Activated T-cell treated with anti-CD3 and anti-CD28 coated beads for 1 hour (primary cell): ENCODE measurements at regions not wholly inside any gene's neighbourhood (a gene's known extent, or its start where the extent isn't known, plus 50 kb on each side); places are given as distances from the start of the nearest gene placed in this dataset.

Experiments used
- DNase-seq: peaks from one replicate; pipeline ENCODE4 v3.0.0-alpha.2; 2020; ENCODE audit warnings: low read depth

DNA sequence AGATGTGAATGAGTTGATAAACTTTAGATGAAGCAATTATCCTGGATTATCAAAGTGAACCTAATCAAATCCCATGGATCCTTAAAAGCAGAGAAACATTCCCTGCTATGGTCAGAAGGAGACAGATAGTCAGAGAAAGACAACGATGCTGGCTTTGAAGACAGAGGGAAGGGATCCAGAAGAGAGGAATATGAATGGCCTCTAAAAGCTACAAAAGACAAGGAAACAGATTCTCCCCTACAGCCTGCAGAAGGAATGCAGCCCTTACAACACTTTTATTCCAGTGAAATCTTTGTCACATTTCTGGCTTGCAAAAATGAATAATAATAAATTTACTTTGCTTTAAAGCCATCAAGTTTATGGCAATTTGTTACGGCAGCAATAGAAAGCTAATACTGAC is 1164.2 kb downstream of the PCDH17 start:
- no peak for DNase-seq

DNA sequence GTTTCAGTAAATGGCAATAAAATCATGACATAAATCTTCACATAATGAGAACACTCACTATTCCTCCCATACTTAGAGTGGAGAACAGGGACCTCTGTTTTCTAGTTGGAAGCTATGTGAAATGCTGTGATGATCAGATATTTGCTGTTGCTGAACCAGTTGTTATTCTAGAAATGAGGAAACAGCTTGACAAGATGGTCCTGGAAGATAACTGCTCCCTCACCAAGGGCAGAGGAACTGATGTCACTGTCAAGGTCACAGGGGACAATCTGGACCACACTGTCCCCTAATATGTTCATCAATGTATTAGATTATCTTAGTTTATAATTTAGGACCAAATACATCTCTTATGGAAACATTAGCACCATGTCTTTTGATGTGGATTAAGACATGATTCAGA is 1173.3 kb downstream of the PCDH17 start:
- DNase-seq: no peak

DNA sequence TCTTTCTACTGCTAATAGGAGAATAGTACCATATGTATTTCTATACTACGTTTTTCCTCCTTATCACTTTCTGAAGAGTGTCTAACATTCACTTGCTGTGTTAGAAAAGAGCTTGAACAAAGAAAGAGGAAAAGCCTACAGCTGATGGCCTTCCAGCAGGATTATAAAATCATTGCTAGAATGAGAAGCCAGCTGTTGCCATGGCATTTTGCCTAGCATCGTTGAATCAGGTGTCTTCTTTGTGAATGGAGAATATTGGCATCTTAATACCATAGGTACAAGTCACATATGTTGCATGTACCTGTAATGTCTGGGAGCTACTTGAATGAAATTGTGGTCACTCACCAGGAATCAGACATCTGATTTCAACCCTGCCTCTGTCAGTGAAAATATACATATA is 1174.9 kb downstream of the PCDH17 start:
- DNase-seq: no peak

DNA sequence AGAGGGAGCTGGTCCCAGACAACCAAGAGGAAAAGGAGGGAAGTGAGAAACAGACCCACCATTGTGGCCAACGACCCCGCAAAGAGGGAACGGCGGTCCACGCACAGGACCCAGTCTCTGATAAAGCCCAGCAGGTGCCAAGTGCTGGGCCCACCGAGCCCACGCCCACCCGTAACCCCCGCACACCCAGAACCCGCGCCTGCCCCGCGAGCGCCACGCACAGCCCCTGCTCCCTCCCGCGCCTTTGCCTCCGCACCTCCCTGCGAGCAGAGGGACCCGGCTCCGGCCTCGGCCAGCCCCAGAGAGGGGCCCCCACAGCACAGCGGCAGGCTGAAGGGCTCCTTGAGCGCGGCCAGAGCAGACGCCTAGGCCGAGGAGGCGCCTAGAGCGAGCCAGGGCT is 1192.2 kb downstream of the PCDH17 start:
- DNase-seq: no peak

DNA sequence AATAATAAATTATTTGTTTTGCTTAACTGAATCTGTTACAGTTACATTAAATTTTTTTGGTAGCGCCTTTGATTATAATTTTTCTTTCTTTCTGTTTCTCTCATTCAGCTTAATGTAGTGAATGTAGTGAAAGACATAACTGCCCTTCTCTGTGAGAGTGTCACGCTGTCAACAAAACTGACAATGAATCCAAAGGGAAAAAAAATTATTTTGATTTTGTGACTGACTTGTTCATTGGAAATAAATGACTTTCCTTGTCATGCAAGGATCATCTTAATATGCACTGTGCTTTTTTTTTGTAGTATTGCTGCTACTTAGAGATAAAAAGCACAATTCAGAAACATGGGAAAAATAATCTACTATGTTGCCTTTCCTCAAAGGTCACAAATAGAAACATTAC is 1196.4 kb downstream of the PCDH17 start:
- no peak for DNase-seq

DNA sequence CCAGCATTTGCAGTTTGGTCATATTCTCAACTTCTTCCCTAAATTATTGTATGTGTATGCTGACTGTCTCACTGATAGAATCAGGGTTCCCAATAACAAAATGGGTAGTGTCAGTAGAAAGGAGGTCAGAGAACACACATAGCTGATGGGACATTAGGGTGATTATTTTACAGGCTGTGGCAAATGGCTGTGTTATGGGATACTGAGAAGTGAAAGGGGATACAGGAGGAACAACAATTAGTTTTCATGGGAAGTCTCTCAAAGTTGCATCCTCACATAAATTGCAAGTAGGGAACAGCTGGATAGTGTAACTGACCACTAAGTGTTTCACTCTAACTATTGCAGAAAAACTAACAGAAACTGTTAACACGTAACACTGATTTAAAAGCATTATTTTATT is 1199.3 kb downstream of the PCDH17 start:
- DNase-seq: no peak

DNA sequence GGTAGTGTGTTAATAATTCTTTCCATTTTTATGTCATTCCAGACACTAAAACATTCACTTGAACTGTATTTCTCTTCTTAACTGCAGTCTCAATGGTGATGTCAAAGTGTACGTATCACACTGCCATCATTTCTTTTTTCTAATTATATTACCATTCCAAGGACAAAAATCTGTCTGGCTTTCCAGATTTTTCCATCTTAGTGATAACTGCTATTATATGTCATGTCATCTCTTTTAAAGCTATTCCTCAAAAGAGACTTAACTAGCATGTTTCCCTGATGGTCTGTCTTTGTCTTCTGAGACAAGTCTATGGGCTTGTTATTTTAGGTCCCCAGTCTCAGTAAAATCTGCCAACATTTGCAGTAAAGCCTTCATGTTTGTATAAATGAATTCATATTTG is 1207.1 kb downstream of the PCDH17 start:
- no peak for DNase-seq

DNA sequence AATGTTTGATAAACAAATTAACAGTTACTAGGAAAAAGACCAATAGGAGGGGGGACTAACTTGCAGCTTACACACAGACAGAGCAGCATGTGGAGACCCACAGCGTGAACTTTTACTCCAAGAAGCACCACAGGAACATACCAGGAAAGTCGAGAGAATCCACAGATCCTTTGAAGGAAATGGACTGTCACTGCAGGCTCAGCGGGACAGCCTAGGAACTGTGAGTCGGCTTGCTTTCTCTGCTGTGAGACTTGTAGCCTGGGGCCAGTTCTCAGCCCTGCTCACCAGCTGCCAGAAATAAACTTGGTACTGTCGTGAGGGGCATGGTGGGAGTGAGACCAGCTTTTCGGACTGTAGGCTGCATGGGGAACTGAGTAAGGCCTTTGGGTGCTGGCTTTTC is 1211.5 kb downstream of the PCDH17 start:
- no peak for DNase-seq

DNA sequence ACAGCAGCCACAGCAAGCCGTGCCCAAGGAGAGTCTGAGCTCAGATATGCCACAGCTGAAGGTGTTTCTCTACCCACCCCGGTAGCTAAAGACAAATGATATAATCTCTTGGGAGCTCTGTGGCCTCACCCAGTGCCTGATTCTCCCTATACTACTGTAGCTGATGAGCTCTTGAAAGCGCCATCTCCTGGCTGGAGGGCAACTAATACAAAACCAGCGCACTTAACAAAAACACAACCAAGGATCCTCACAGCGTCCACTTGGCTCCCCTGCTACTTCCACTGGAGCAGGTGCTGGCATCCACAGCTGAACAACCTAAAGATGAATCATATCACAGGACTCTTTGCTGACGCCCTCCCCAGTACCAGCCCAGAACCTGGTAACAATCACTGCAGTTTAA is 1212.0 kb downstream of the PCDH17 start:
- DNase-seq: no peak

DNA sequence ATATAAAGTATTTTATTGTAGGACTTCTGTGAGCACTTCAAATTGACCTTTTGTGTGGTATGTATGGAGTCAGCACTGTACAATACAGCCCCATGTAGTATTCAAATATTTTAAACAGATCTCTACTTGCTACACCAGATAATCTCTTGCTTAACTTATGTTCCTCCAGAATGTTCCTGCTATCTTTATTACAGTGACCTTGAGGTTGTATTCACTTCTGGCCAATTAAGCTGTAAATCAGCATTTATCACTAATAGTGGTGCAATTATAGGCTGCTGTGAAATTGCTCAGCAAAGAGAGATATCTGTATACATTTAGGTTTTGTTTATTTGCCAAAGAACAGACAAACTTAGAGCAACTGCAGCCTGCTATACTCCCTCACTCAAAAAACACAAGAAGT is 1218.6 kb downstream of the PCDH17 start:
- no peak for DNase-seq

DNA sequence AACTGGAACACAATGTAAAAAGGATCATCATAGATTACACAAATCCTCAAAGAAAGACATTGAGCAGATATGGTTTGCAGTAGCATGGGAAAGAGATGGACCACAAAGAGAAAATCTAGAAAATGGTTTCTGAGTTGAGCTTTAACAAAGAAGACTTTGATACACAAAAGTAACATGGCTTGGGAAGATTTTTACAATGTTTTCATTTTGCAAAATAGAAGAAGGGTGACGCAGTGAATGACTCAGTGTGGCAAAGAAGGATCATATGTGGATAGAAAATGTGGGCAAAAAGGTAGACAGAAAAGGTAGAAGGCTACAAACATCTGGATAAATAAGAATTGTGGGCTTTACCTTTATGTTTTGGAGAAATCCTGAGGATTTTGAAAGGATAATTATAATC is 1220.5 kb downstream of the PCDH17 start:
- DNase-seq: no peak

DNA sequence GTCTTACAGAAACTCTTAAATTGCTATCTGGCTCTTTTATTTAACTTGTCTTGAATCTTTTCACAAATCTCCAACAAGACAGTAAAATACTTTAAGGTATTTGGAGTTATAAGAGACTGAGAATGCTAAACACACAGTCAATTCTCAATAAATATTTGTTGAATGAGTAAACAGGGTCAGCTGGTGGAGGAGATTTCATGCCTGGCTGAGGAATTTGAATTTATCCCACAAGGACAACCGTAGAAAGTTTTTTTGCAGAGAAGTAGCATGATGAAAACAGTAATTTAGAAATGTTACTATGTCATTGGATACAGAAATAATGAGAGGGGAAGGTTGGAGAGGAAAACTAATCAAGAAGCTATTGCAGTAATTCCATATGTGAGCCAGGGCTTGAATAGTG is 1223.7 kb downstream of the PCDH17 start:
- DNase-seq: no peak

DNA sequence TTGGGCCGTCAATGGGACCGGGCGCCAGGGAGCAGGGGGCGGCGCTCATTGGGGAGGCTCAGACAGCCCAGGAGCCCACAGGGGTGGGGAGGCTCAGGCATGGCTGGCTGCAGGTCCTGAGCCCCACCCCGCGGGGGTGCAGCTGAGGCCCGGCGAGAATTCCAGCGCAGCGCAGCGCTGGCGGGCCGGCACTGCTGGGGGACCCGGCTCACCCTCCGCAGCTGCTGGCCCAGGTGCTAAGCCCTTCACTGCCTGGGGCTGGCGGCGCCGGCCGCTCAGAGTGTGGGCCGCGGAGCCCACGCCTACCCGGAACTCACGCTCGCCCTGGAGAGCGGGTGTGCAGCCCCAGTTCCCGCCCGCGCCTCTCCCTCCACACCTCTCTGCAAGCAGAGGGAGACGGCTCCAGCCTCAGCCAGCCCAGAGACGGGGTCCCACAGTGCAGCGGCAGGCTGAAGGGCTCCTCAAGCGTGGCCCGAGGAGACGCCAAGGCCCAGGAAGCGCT is 1227.4 kb downstream of the PCDH17 start:
- DNase-seq: no peak

DNA sequence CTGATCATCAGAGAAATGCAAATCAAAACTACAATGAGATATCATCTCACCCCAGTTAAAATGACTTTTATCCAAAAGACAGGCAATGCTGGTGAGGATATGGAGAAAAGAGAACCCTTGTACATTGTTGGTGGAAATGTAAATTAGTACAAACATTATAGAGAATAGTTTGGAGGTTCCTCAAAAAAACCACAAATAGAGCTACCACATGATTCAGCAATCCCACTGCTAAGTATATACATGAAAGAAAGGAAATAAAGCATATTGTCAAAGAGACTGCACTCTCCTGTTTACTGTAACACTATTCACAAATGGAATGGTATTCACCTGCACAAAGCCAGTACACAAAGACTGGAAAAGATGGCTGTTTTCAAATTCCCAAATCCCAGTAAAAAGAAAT is 1233.7 kb downstream of the PCDH17 start:
- no peak for DNase-seq

DNA sequence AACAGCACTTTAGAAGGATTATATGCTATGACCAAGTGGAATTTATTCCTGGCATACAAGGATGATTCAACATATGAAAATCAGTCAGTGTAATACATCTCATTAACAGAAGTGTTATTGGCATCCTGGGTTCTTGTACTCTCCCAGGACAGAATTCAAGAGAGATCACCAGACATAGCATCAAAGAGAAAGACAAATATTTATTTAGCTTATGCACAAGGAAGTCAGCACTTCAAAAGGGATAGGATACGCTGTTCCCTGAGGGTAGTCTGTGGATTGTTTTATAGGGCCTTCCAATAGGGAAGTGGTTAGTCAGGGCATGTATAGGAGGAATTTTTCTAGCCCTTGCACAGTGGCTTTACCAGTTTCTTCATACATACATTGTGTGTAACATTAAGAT is 1238.0 kb downstream of the PCDH17 start:
- no peak for DNase-seq

DNA sequence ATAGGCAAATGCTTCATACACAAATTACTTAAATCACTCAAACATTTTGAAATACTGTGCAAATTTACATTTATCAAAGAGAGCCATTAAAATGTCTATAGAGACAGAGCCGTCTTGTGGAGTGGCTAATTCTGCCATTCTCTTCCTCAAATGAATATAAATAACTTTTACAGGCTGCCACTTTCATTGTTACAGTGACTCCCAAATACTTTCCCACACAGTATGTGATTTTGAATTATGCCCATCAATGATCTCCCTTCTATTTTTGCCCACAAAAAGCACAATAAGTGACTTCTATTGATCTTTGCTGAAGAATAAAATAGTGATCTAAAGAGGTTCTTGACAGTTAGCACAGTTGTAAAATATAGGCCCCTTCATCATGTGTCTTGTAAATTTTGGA is 1244.9 kb downstream of the PCDH17 start:
- no peak for DNase-seq

DNA sequence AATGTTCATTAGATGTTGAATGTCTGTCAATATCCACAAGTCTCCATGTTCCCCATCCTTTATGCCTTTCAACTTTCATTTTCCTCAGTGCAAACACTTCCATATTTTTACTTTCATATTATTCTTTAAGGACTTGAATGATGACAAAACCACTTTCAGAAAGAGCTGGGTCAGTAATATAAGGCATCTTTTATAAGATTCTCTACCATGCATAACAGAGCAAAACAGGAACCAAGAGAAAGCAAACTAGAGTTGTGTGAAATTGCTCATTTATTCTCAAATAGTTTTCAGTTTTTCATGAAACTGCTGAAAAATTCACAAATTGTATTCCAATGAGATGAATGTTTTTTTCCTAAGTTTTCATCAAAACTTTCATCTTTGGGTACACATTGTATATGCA is 1247.6 kb downstream of the PCDH17 start:
- DNase-seq: no peak

DNA sequence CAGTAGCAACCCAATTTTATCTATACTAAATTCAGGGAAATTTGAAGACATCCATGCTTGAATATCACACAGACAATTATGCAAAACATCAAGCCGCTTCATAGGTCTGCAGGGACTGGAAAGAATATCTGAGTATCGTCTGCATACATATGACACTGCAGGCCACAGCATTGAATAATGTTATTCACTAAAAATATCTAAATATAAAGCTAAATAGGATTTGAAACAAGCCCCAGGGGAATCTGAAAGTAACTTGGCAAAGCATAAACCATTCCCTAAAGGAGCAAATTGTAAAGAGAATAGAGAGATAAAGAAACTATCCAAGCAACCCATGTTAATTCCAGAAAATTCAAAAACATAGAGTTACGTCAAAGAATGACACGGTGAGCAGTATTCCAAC is 1251.0 kb downstream of the PCDH17 start:
- DNase-seq: no peak

DNA sequence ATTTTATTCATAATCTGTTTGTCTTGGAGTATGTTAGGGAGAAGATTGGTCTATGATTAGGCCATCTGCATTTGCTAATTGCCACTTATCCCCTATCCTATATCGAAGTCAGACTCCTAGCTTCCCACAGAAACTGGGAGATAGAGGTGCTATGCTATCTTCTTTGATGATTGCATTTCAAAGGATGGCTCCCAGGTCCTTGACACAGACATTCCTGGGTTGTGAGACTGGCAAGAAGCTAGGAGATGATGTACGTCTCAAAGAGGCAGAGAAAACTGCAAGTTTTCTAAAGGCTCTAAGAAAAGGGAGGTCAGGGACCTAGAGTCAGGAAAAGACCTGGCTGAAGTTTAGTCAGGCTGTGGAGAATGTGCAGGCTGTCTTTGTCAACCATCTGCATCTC is 1251.9 kb downstream of the PCDH17 start:
- DNase-seq: no peak

DNA sequence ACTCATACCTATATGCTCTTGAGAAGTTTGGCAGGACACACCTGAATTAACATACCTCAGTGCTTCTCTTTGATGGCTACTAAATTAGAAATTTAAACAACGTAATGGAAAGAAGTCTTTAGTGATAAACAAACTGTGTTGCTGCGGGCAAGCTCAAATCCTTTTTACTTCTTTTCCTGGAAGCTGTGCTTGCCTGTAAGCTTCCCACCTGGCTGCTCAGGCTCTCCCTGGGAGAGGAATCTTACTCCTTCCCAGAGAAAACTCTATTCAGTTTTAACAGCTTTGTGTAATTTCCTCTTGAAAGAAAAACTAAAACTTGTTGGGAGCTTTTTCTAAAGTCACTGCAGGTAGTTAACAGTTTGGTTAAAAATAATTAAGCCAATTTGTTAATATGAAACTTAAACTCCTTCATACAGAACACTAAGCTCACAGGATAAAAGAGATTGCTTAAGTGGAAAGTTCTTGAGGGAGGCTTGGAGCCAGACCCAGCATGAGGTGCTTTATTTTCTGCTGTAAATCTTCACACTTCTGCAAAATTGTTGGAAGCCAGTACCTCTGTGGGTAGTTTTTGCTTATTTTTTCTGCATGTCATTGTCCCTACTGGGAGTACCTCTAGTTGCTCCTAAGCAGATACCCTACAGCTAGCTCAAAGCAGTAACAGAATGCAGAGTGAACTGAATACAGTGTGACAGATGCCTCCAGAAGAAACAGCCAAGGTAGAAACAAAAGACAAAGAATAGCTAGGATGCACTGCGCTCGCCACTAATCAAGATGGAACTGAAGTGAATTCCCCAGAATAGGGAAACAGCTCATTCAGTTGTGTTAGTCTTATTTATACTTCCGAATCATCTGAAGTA is 1253.0 kb downstream of the PCDH17 start:
- DNase-seq: no peak

DNA sequence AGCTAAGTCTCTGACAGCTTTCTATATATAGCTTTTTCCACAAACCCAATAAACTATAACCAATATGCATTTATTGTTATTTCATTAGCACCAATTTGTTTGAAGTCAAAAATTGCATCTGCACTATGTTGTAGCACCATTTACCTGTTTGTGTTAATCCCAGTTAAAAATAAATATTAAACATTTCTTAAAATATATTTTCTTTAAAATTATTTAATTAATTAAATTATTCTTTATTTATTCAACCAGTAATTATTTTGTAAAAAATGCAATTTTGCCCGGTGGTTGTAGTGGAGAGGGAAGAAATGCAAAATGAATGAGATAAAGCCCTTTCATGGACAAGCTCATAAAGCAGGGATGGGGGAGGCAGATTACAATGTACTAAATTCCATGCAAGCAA is 1257.9 kb downstream of the PCDH17 start:
- DNase-seq: no peak

DNA sequence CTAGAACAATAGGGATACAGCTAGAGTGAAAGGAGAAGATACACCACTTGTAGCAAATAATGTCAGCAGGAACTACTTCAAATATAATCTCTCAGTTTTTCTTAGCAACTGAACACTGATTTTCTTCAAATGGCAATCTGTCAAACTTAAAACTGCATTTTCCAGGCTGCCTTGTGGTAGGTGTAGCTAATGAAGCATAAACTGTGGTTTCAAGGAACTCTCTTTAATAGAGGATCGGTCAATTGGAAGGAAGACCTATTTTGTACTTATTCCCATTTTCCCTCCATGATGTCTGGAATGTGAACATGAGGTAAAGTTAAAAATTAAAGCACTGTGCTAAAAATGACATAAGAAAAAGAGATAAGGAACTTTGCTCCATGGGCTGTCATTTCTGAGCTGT is 1261.9 kb downstream of the PCDH17 start:
- DNase-seq: no peak

DNA sequence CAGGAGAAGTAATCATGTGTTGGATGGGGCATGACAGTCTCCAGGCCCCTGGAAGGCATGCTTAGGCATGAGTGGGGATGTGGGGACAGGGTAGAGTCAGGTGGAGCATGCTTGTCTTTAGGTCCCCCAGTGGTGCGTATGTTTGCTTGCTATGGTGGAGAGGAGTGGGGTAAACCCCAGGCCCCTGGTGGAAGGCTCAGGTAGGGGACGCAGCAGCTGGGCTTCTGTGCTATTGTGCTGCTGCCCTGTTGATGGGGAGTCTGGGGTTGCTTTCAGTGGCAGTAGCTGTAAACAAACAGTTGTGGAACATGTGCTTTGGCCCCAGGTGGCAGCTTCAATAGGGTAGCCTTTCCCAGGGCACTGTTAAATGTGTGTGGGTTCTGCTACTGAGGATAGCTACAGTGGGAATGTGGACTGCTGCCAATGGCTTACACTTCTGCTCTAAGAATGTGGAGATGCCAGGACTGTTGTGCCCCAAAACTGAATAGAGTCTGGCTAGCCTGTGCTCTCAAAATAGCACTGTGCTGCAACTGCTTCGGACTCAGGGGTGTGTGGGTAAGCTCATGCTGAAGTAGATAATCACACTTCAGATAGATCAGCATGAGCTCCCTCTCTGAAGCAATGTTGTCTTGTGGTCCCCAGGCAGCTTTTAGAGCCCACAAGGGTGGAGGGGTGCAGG is 1257.3 kb downstream of the DIAPH3 start:
- DNase-seq: no peak

DNA sequence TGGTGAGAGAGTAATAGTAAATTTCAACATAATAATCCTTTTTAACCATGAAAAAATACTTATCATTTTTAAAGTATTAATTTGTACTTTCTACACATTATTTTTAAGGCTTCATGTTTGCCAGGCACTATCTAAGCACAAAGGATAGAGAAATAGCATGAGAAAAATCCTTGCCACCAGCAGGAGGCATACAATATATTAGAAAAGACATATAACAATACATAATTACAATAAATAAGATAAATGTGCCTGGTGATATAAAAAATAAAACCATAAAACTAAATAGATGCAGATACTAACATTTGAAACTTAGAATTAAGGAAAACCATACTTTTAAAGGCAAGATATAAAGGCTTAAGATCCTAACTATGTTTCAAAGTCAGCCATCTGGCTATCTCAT is 1256.4 kb downstream of the DIAPH3 start:
- DNase-seq: no peak
